ENCODE measurements at regions not wholly inside any gene's neighbourhood (a gene's known extent, or its start where the extent isn't known, plus 50 kb on each side); places are given as distances from the start of the nearest gene placed in this dataset.

DNA sequence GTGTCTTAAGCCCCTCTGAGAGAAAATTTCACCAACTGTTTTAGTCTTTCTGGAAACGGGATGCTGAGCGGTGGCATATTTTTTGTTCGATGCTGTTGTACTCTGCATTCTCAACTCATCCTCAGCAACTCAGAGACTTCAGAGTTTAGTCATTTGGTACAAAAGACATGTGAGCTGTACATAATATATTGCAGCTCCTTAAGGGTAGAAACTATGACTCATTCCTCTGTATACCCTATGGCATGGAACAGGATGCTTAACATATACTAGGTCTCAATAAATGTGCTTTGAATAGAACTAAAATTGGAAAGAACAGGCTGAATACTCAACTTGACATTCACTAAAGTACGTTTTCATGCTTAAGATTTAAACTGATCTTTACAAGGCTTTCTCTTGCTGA is 130.5 kb upstream of the SLITRK2 start:
- H3K9me3 ChIP-seq, result no peaks in the 10 kb centered on the region
- intact Hi-C loops (cut with DNase I; ENCODE audit: low total_unique reads), result no loop called here
- TF ChIP-seq POLR2A (IDR thresholded peaks at IDR 0.05) (no peak), POLR2AphosphoS5 (IDR thresholded peaks at IDR 0.05) (no peak)
- TF ChIP-seq, protein P1, sequence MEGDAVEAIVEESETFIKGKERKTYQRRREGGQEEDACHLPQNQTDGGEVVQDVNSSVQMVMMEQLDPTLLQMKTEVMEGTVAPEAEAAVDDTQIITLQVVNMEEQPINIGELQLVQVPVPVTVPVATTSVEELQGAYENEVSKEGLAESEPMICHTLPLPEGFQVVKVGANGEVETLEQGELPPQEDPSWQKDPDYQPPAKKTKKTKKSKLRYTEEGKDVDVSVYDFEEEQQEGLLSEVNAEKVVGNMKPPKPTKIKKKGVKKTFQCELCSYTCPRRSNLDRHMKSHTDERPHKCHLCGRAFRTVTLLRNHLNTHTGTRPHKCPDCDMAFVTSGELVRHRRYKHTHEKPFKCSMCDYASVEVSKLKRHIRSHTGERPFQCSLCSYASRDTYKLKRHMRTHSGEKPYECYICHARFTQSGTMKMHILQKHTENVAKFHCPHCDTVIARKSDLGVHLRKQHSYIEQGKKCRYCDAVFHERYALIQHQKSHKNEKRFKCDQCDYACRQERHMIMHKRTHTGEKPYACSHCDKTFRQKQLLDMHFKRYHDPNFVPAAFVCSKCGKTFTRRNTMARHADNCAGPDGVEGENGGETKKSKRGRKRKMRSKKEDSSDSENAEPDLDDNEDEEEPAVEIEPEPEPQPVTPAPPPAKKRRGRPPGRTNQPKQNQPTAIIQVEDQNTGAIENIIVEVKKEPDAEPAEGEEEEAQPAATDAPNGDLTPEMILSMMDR (IDR thresholded peaks at IDR 0.05 in 8 of 11, conservative IDR thresholded peaks at IDR 0.05 in 3 of 11), result no peak
- DNase-seq, result no peak
- no peaks in the 10 kb centered on the region for H3K27me3 ChIP-seq (replicated peaks in 1 of 7)
- no peaks in the 10 kb centered on the region for H3K4me1 ChIP-seq
- H3K27ac ChIP-seq, result no peak overlapping the region
- no peaks in the 10 kb centered on the region for H3K36me3 ChIP-seq
- H3K4me3 ChIP-seq, result no peak overlapping the region
- 72 to 91% (median 80%) methylated on average over 4 of the region's 4 CpGs for WGBS, 5 donors

DNA sequence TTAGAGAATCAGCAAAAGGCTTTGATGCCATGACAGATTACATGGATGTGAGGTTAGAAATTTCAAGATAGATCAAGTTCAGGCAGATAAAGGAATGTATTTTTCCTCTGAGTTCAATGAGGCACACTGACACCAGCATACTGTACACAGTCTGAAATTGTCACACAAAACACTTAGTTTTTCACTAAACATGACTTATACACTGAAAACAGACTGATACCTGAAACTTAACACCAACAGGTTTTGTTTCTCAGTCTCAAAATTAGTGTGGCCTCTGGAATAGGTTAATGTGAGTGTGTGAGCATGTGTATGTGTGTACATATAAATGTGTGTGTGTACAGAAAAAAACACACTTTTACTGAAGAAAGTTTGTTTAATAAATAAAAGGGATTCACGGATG is 129.9 kb upstream of the SLITRK2 start:
- 69 to 93% (median 79%) methylated on average over 1 of the region's 1 CpG for WGBS, 5 donors
- TF ChIP-seq POLR2AphosphoS5 (IDR thresholded peaks at IDR 0.05), result no peak
- TF ChIP-seq POLR2A (IDR thresholded peaks at IDR 0.05), result no peak
- TF ChIP-seq, protein P1 (IDR thresholded peaks at IDR 0.05 in 8 of 11, conservative IDR thresholded peaks at IDR 0.05 in 3 of 11), result no peak
- no peaks in the 10 kb centered on the region for H3K27me3 ChIP-seq (replicated peaks in 1 of 7)
- no peaks in the 10 kb centered on the region for H3K9me3 ChIP-seq
- no peaks in the 10 kb centered on the region for H3K4me1 ChIP-seq
- no peaks in the 10 kb centered on the region for H3K36me3 ChIP-seq
- no peak overlapping the region for H3K4me3 ChIP-seq
- intact Hi-C loops (cut with DNase I; ENCODE audit: low total_unique reads), result no loop called here
- no peak for DNase-seq
- H3K27ac ChIP-seq, result no peak overlapping the region

DNA sequence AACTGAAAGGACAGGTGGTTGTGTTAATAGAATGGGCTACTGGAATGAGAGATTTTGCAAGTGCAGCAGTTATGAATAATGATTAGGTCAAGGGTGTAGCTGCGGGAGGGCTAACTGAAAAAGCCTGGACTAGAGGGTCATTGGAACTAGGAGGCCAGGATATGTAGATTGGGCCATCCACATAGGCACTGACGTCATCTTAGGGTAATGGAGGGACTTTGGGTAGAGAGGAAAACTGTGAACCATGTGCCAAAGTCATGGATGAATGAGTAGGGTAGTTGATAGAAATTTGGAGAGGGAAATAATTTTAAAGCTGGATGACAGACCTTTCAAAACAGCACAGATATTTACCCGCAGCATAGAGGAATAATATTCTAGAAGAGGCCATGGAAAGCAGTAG is 123.6 kb upstream of the SLITRK2 start:
- TF ChIP-seq POLR2AphosphoS5 (IDR thresholded peaks at IDR 0.05) (no peak), POLR2A (IDR thresholded peaks at IDR 0.05) (no peak)
- TF ChIP-seq, protein P1 (IDR thresholded peaks at IDR 0.05 in 8 of 11, conservative IDR thresholded peaks at IDR 0.05 in 3 of 11), result no peak
- no peak for DNase-seq
- no peaks in the 10 kb centered on the region for H3K9me3 ChIP-seq
- intact Hi-C loops (cut with DNase I; ENCODE audit: low total_unique reads), result no loop called here
- no peaks in the 10 kb centered on the region for H3K27me3 ChIP-seq (replicated peaks in 1 of 7)
- no peak overlapping the region for H3K27ac ChIP-seq
- WGBS, 5 donors, result 65 to 90% (median 79%) methylated on average over 3 of the region's 3 CpGs
- H3K36me3 ChIP-seq, result no peaks in the 10 kb centered on the region
- H3K4me3 ChIP-seq, result no peak overlapping the region
- no peaks in the 10 kb centered on the region for H3K4me1 ChIP-seq

GRCh38 chrX:145715641-145716138 is 101.9 kb upstream of the SLITRK2 start:
- Histone ChIP-seq H3K9me3 (peaks cover 0 to 2% (median 0%) of the 10 kb centered on the region in 8 donors), H3K4me3 (no peak overlapping the region), H3K4me1 (no peaks in the 10 kb centered on the region), H3K36me3 (no peaks in the 10 kb centered on the region), H3K27ac (no peak overlapping the region), H3K27me3 (replicated peaks in 1 of 7) (no peaks in the 10 kb centered on the region)
- no peak for DNase-seq
- WGBS, 5 donors, result 67 to 96% (median 90%) methylated on average over 5 of the region's 5 CpGs
- intact Hi-C loops (cut with DNase I; ENCODE audit: low total_unique reads), result no loop called here
- TF ChIP-seq, protein P1 (IDR thresholded peaks at IDR 0.05 in 8 of 11, conservative IDR thresholded peaks at IDR 0.05 in 3 of 11), result no peak
- no peak for TF ChIP-seq POLR2AphosphoS5 (IDR thresholded peaks at IDR 0.05)
- TF ChIP-seq POLR2A (IDR thresholded peaks at IDR 0.05), result no peak
